ENCODE measurements at regions not wholly inside any gene's neighbourhood (a gene's known extent, or its start where the extent isn't known, plus 50 kb on each side); places are given as distances from the start of the nearest gene placed in this dataset.

GRCh38 chr6:120228297-120228696 lies 878.7 kb upstream of the MAN1A1 start:
- no peak for TF ChIP-seq CTCF (IDR thresholded peaks at IDR 0.05; ENCODE audit: low read depth, low read length)
- no peaks in the 10 kb centered on the region for H3K27me3 ChIP-seq (ENCODE audit: insufficient read depth, low read depth, severe bottlenecking)
- DNase-seq, result no peak
- peaks cover 2% of the 10 kb centered on the region for H3K9me3 ChIP-seq (ENCODE audit: severe bottlenecking)
- no peak overlapping the region for H3K4me3 ChIP-seq (ENCODE audit: low read depth, low read length)
- no peak overlapping the region for H3K27ac ChIP-seq
- no peaks in the 10 kb centered on the region for H3K36me3 ChIP-seq

DNA sequence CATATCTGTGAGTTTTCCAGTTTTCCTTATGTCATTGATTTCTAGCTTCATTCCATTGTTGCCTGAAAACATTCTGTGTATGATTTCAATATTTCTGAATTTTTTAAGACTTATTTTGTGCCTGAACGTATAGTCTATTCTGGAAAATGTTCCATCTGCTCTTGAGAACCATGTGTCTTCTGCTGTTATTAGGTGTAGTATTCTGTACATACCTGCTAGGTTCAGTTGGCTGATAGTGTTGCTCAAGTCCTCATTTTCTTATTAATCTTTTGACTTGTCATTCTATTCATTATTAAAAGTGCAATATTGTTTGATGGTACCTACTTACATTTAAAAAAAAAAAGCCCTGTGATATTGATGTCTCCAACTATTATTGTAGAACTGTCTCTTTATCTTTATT lies 869.8 kb upstream of the MAN1A1 start:
- no peak for TF ChIP-seq CTCF (IDR thresholded peaks at IDR 0.05; ENCODE audit: low read depth, low read length)
- Histone ChIP-seq H3K27me3 (ENCODE audit: insufficient read depth, low read depth, severe bottlenecking) (no peaks in the 10 kb centered on the region), H3K36me3 (no peaks in the 10 kb centered on the region), H3K9me3 (ENCODE audit: severe bottlenecking) (no peaks in the 10 kb centered on the region), H3K4me3 (ENCODE audit: low read depth, low read length) (no peak overlapping the region), H3K27ac (no peak overlapping the region)
- DNase-seq, result no peak

GRCh38 chr6:120214088-120214499 lies 864.5 kb upstream of the MAN1A1 start:
- Histone ChIP-seq H3K4me3 (ENCODE audit: low read depth, low read length) (no peak overlapping the region), H3K27me3 (ENCODE audit: insufficient read depth, low read depth, severe bottlenecking) (no peaks in the 10 kb centered on the region), H3K36me3 (no peaks in the 10 kb centered on the region), H3K27ac (no peak overlapping the region), H3K9me3 (ENCODE audit: severe bottlenecking) (no peaks in the 10 kb centered on the region)
- no peak for TF ChIP-seq CTCF (IDR thresholded peaks at IDR 0.05; ENCODE audit: low read depth, low read length)
- DNase-seq, result no peak

GRCh38 chr6:120211955-120212792 lies 862.6 kb upstream of the MAN1A1 start:
- no peak overlapping the region for H3K27ac ChIP-seq

GRCh38 chr6:120202878-120203277 lies 853.3 kb upstream of the MAN1A1 start:
- H3K36me3 ChIP-seq, result no peaks in the 10 kb centered on the region
- no peak for DNase-seq
- TF ChIP-seq CTCF (IDR thresholded peaks at IDR 0.05; ENCODE audit: low read depth, low read length), result no peak
- H3K27me3 ChIP-seq (ENCODE audit: insufficient read depth, low read depth, severe bottlenecking), result no peaks in the 10 kb centered on the region
- no peak overlapping the region for H3K27ac ChIP-seq
- H3K9me3 ChIP-seq (ENCODE audit: severe bottlenecking), result no peaks in the 10 kb centered on the region
- no peak overlapping the region for H3K4me3 ChIP-seq (ENCODE audit: low read depth, low read length)

More at GRCh38 chr6:120211955-120212792, 862.6 kb upstream of the MAN1A1 start:
- Histone ChIP-seq H3K27me3 (ENCODE audit: insufficient read depth, low read depth, severe bottlenecking) (no peaks in the 10 kb centered on the region), H3K36me3 (no peaks in the 10 kb centered on the region), H3K4me3 (ENCODE audit: low read depth, low read length) (no peak overlapping the region), H3K9me3 (ENCODE audit: severe bottlenecking) (no peaks in the 10 kb centered on the region)
- TF ChIP-seq CTCF (IDR thresholded peaks at IDR 0.05; ENCODE audit: low read depth, low read length), result no peak
- no peak for DNase-seq

DNA sequence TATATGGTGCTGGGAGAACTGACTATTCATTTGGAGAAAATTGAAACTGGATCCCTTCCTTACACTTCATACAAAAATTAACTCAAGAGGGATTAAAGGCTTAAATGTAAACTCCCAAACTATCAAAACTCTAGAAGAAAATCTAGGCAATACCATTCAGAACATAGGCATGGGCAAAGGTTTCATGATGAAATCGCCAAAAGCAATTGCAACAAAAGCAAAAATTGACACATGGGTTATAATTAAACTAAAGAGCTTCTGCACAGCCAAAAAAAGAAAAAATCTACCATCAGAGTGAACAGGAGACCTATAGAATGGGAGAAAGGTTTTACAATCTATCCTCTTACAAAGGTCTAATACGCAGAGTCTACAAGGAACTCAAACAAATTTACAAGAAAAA lies 851.3 kb upstream of the MAN1A1 start:
- Histone ChIP-seq H3K4me3 (ENCODE audit: low read depth, low read length) (no peak overlapping the region), H3K36me3 (no peaks in the 10 kb centered on the region), H3K27ac (no peak overlapping the region), H3K9me3 (ENCODE audit: severe bottlenecking) (no peaks in the 10 kb centered on the region), H3K27me3 (ENCODE audit: insufficient read depth, low read depth, severe bottlenecking) (no peaks in the 10 kb centered on the region)
- TF ChIP-seq CTCF (IDR thresholded peaks at IDR 0.05; ENCODE audit: low read depth, low read length), result no peak
- DNase-seq, result no peak
